Nephron progenitor cell (in vitro differentiated cells): ENCODE measurements at regions not wholly inside any gene's neighbourhood (a gene's known extent, or its start where the extent isn't known, plus 50 kb on each side); places are given as distances from the start of the nearest gene placed in this dataset.

ENCODE experiments used
- DNase-seq: peaks from one replicate; pipeline ENCODE4 v3.0.0; 2021
- H3K27ac Mint-ChIP-seq: 2 replicates; pipeline ENCODE4 v1.8.0; 2021; ENCODE audit warnings: mild to moderate bottlenecking, moderate library complexity, mixed read lengths
- H3K27me3 Mint-ChIP-seq: 2 replicates; pipeline ENCODE4 v1.8.0; 2021; ENCODE audit warnings: mild to moderate bottlenecking, low read depth, mixed read lengths; ENCODE audit not compliant: poor library complexity
- H3K36me3 Mint-ChIP-seq: 2 replicates; pipeline ENCODE4 v1.8.0; 2021; ENCODE audit warnings: low read depth, mixed read lengths
- H3K4me1 Mint-ChIP-seq: 2 replicates; pipeline ENCODE4 v1.8.0; 2021; ENCODE audit warnings: mixed read lengths
- H3K4me3 Mint-ChIP-seq: 2 replicates; pipeline ENCODE4 v1.8.0; 2021; ENCODE audit warnings: mild to moderate bottlenecking, moderate library complexity, mixed read lengths
- H3K9me3 Mint-ChIP-seq: 2 replicates; pipeline ENCODE4 v1.8.0; 2021; ENCODE audit warnings: mild to moderate bottlenecking, moderate library complexity, mixed read lengths
- CTCF ChIP-seq: fragments of 200-600 bp; sonication (generic); IDR thresholded peaks from 2 replicates; pipeline ENCODE4 v1.5.0; 2021; ENCODE audit warnings: antibody characterized with exemption

GRCh38 chr14:55777877-55778276 is 197.9 kb downstream of the KTN1 start:
- TF ChIP-seq CTCF, result no peak
- no peak for DNase-seq
- H3K36me3 Mint-ChIP-seq, result no peaks in the 10 kb centered on the region
- H3K4me1 Mint-ChIP-seq, result peaks cover 7% of the 10 kb centered on the region
- no peak overlapping the region for H3K27ac Mint-ChIP-seq
- H3K4me3 Mint-ChIP-seq, result no peak overlapping the region
- H3K9me3 Mint-ChIP-seq, result no peaks in the 10 kb centered on the region
- peaks cover 7% of the 10 kb centered on the region for H3K27me3 Mint-ChIP-seq

DNA sequence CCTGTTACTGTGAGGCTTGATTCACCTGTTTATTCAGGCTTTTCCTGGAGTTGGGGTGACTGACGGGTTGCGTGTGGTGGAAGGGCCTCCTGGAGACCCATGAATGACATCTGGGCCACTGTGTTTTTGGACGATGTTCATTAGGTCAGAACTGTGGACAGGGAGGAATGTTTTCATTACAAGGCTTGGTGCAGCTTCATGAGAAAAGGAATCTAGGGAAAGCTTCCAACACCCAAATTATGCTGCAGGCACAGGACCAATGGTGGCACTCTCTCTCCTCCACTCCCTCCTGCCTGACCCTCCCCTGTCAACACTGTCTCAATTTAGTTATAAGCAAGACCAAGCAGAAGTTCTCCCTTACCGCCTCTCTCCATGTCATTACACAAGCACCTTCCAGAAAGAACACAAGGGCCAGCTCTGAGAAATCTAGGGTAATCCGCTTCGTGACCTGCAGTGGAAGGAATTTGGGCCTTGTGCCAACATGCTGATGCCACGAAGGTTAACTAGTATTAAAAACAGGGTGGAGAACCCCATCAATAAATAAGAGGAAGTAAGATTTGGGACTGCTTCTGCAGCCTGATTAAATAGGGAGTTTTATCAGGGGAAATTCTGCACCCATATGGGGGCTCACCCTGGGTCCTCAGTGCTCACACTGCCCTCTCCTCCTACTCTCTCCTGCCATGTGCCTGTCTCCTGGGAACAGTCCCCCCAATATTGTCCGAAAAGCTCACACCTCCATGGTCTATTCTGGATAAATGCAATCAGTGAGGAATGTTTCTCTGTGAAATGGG is 200.3 kb downstream of the KTN1 start:
- Mint-ChIP-seq H3K36me3 (no peaks in the 10 kb centered on the region), H3K4me1 (peaks cover 7% of the 10 kb centered on the region), H3K9me3 (peaks cover 5% of the 10 kb centered on the region), H3K27ac (no peak overlapping the region), H3K27me3 (peaks cover 4% of the 10 kb centered on the region), H3K4me3 (no peak overlapping the region)
- TF ChIP-seq CTCF, result no peak
- no peak for DNase-seq

- DNase-seq, result no peak
- Mint-ChIP-seq H3K27me3 (peaks cover 4% of the 10 kb centered on the region), H3K9me3 (peaks cover 5% of the 10 kb centered on the region), H3K36me3 (no peaks in the 10 kb centered on the region), H3K27ac (peak overlapping the region; percentile 3), H3K4me1 (peaks cover 7% of the 10 kb centered on the region), H3K4me3 (no peak overlapping the region)
- TF ChIP-seq CTCF, result no peak
Measured at GRCh38 chr14:55781046-55781445, 201.0 kb downstream of the KTN1 start.

GRCh38 chr14:55782166-55782565 is 202.2 kb downstream of the KTN1 start:
- DNase-seq, result no peak
- H3K4me3 Mint-ChIP-seq, result no peak overlapping the region
- H3K9me3 Mint-ChIP-seq, result peaks cover 5% of the 10 kb centered on the region
- H3K36me3 Mint-ChIP-seq, result no peaks in the 10 kb centered on the region
- peaks cover 6% of the 10 kb centered on the region for H3K27me3 Mint-ChIP-seq
- TF ChIP-seq CTCF, result no peak
- H3K4me1 Mint-ChIP-seq, result peaks cover 7% of the 10 kb centered on the region
- H3K27ac Mint-ChIP-seq, result no peak overlapping the region

DNA sequence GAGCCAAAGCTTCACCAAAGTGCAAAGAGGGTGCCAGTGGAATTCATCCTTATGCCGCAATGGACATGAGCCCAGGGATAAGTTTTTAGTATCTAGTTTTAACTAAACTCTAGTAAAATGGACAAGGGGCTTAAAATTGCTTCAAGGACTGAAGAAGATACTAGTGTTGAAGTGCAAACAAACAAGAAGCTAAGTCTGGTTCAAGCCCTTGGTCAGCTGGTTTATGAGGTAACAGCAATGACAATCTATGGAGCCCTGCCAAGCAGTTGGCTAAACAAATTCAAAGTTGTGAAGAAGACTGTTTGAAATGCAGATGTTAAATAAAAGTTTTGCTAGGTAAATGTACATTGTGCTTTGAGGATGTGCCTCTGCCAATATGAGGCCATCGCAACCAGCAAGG is 209.4 kb downstream of the KTN1 start:
- DNase-seq, result no peak
- Mint-ChIP-seq H3K9me3 (peaks cover 3% of the 10 kb centered on the region), H3K4me1 (no peaks in the 10 kb centered on the region), H3K27me3 (peaks cover 11% of the 10 kb centered on the region), H3K36me3 (no peaks in the 10 kb centered on the region), H3K4me3 (no peak overlapping the region), H3K27ac (no peak overlapping the region)
- no peak for TF ChIP-seq CTCF
